ENCODE measurements at regions not wholly inside any gene's neighbourhood (a gene's known extent, or its start where the extent isn't known, plus 50 kb on each side); places are given as distances from the start of the nearest gene placed in this dataset.

DNA sequence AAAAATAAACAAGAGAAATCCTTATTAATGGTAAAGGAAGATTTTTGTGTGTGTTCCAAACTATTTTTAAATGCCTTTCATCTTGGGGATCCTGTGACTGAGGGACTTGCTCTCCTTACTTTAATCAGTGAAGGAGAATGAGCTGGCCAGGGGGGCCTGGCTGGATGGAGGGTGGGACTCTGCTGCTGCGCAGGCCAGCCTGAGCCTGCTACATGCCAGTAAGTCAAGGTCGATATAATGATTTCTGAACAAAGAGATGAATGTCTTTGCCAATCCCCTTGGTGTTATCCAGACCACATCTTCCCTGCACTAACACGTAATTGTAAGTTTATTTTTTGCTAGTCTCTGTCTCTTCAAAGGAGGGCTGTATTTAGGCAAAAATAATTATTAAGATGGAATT, 1679.2 kb upstream of the TENM3 start:
- DNase-seq = no peak

DNA sequence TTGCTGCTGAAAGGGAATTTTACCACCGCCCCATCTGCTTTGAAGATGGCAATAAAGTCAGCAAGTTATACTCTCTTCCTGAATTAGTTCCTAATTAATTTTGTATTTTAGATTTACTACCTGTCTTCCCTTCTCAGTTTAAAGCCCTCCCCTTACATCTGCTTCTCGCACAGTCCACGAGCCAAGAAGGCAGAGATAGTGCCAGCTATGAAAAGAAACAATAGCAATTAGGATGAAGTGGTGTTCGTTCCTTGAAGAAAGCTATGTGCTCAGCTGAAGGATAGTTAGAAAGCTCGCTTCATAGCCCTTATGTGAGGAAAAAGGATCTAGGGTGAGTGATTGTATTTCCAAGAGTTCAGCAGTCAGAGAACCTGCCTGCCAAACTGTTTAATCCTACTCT, 1678.8 kb upstream of the TENM3 start:
- no peak for DNase-seq

DNA sequence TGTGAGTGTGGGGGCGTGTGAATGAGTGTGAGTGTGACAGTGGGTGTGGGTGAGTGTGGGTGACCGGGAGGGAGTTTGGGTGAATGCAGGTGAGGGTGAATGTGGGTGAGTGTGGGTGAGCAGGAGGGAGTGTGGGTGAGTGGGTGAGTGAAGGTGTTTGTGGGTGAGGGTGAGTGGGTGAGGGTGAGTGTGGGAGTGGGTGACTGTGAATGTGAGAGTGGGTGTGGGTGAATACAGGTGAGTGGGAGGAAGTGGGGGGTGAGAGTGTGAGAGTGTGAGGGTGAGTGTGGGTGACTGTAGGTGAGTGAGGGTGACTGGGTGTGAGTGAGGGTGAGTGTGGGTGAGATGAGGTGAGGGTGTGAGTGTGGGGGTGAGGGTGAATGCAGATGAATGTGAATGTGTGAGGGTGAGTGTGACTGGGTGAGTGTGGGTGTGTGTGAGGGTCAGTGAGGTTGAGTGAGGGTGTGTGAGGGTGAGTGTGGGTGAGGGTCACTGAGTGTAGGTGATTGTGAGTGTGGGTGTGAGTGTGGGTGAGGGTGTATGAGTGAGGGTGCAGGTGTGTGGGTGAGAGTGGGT, 1677.3 kb upstream of the TENM3 start:
- DNase-seq = no peak

DNA sequence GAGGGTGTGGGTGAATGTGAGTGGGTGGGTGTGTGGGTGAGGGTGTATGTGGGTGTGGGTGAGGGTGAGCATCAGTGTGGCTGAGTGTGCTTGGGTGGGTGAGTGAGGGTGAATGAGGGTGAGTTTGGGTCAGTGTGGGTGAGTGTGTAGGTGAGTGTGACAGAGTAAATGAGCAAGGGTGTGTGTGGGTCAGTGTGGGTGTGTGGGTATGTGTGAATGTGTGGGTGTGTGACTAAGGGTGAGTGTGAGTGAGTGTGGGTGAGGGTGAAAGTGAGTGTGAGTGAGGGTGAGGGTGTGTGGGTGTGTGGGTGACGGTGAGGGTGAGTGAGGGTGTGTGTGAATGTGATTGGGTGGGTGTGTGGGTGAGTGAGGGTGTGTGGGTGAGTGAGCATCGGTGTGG, 1676.7 kb upstream of the TENM3 start:
- DNase-seq = no peak

DNA sequence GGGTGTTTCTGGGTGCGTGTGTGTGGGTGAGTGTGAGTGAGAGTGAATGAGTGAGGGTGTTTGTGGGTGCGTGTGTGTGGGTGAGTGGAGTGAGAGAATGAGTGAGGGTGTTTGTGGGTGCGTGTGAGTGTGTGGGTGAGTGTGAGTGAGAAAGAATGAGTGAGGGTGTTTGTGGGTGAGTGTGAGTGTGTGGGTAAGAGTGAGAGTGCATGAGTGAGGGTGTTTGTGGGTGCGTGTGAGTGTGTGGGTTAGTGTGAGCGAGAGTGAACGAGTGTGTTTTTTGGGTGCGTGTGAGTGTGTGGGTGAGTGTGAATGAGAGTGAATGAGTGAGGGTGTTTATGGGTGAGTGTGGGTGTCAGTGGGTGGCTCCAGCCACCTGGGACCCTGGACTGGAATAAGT, 1676.1 kb upstream of the TENM3 start:
- DNase-seq = no peak

DNA sequence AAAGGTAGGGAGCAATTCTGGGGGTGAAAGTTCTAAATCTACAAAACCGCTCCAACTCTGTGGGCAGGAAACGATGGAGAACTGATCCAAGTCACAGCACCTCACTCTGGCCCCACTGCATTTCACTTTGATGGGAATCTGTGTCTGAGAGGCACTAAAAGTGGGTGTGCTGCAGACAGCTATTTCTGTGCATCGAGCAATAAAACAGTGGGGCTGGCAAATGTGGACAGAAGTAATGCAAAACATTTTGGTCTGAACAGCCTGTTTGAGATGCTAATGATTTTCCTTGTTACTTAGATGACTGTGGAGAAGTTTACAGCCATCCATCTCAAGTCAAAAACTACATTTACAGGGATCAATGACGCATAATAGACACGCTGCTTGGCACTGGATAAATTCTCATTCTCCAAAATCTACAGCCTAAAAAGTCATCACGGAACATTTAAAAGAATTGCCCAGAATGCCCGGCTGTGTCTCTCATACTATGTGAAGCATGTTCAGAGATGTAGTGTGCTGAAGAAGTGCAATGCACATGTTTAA, 1671.6 kb upstream of the TENM3 start:
- no peak for DNase-seq

DNA sequence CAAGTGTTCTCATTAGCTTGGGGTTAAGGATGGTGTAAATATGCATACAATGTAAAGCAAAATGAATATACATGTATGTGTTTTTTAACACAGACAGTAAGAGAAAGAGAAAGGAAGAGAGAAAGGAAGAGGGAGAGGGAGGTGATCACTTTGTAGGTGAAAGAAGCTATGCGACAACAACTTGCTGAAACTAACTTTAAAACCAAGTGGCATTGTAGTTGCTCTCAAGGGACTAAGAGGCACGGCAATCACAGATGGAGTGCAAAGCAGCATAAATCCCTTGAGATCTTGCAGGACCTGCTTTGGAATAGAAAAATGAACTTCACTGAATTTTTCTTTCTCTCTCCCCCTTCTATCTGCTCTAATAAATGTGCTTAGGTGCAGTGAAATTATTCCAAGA, 1665.0 kb upstream of the TENM3 start:
- DNase-seq = no peak

DNA sequence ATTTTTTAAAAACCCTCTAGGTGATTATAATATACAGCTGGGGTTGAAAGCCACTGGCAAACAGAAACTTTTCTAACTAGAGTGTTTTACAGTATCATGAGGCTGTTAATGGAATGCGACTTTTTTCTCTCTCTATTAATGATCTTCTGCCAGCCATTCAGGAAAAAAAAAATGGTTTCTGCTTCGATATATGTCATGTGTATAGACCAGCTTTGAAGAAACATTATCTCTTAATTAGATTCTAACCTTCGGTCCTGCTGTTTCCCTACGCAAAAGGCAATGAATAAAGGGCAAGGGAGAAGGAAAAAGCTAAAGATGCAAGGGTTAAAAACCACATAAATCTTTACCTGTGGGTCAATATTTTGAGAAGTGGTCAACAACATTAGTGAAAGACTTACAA, 1662.1 kb upstream of the TENM3 start:
- DNase-seq = no peak

DNA sequence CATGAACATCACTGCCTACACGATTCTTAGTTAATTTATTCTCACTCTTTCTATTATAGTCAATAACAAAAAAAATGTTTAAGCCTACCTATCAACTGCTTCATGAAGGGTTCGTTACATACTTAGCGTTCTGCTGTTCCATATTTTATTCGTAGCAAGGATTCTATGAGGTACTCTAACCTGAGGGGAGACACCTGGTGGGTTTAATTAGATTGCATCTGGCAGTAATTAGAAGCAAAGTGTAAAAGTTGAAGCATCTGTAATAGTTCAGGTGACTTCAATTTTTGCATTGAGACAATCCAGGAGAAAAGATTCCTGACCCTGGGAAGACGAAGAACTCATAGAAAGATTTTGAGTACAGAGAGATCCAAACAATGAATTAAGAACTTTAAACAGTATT, 1655.8 kb upstream of the TENM3 start:
- DNase-seq = no peak

DNA sequence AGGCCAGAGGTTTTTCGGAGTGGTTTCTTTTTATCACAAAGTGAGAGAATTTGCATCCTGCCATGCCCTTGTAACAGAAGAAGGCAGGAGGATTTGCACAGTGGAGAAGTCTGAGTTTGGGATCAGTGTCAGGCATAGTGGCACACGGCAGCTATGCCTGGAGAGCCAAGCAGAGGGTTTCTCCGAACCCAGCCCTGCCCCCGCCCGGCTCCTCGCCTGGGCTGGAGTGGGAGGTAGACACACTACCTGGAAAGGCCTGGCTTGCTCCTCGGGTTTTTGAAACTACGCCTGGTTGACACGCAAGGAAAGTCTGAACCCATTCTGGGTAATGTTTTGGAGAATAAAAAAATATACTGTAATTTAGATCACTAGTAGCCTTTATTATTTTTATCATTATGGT, 1653.6 kb upstream of the TENM3 start:
- DNase-seq = no peak

DNA sequence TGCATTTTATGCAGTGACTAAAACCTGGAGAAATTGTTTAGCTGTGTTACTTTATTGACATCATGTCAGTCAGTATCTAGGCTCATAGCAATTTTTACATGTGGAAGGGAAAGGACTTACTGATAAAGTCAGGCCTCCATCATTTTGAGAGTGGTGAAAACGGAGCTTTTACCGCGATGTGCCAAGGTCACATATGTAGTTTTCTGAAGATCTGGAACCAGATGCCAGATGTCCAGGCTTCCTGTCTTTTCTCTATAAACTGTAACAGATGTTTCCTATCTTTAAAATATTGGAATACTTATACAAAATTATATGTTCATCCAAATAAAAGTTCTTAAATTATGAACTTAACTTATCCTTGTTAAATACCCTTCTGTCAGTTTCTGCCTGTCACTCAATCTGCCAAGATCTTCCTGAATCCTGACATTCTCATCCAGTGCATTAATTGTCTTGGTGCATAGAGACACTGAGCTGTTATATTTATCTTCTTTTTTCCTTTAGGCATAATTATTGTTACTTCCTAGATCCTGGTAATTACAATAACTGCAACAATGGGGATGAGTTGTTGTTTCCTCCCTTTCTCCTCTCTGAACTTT, 1646.2 kb upstream of the TENM3 start:
- DNase-seq = no peak

DNA sequence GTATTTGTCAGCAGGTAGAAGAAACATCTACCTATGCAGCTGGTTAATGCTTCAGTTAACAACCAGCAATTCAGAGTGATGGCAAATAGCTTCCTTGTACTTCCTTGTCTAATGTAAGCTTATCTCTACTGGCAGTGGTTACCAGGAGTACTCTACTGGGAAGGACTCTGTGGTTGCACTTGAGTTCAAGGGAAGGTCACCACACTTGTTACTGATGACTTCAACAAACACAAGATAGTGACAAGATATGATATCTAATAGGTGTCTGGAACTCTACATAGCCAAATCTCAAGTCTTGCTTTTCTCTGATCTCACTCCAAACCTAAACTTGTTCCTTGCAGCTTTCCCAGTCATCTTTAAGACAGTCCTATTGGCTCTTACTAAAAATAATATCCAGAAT, 1644.9 kb upstream of the TENM3 start:
- no peak for DNase-seq

DNA sequence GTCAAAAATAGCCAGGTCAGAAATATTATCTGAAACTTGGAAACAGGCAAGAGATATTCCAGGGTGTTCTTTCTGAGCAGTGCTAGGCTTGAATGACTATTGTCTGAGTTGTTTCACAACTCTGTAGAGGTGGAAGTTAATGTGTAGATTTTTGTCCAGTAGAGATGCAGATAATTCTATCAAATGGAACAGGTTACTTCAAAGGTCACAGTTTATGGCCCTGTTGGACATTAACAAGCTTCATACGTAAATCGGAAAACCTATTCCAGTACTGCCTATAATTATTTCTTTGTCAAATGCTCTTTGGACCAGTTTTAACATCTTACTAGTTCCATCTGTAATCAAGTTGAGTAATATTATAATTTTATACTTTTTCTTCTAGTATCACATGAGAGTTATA, 1639.4 kb upstream of the TENM3 start:
- no peak for DNase-seq

DNA sequence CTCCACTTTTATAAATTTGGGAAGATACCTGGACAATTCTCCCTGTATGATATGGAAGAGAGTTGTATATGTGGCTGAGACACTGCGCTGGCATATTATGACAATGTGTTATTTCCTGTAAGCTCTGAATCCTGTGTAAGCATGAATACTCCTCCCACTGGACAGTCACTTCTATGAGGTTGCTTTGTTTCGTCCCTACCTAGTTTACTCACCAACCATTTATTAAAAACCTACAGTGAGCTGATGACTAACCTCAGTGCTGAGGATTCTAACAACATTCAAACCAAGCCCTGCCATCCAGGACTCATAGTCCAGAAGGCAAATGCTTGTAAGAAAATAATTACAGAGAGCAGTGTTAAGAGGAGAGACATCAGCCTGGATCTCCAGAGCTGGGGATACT, 1632.9 kb upstream of the TENM3 start:
- DNase-seq = no peak

DNA sequence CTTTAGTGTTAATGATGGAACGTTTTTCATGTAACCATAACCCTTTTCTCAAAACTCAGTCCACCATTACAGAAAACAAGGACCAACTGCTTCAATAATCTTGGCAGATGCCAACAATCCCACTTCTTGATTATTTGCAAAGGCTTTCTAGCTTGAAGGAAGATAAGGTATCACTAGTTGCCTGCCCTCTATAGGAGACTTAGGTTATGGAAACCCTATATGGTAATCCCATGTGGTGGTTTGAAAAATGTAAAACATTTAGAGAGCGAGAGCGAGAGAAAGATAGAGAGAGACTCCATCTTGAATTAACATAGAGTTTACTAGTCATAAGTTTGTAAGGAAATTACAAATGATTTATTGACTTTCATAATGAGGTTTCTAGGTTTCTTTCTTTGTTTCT, 1627.5 kb upstream of the TENM3 start:
- no peak for DNase-seq

DNA sequence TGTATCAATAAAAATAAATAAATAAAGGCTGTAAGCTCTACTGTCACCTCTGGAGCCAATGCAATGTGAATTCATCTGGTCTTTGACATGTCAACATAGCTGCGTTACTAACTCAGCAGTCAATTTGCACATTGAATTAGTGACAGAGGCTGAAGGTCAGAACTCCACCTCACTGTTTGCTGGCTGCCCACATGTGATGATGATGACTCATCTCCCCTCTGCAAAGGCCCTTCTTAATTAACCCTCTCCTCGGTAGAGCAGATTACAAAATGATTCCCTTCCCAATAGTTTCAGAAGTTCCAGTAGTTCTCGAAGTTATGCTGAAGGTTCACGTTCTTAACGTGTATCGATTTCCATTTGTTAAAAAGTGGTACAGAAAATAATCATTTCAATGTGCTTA, 1626.0 kb upstream of the TENM3 start:
- DNase-seq = no peak

DNA sequence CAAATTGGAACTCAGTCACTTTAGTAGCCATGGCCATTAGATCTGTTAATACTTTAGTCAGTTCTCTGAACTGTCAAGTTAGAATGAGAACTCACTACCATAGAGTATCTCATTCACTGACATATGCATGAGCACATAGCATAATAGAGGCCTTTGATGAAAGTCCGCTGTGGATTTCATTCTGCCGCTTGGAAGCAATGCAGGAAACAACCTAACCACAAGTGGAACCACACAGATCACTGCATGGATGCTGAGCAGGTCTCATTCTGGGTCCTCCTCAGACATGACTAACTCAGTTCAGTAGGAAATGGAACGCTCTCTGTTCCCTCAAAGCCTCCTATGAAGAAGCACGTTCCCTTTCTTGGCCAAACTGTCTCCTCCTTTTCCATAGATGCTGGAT, 1624.8 kb upstream of the TENM3 start:
- DNase-seq = no peak

DNA sequence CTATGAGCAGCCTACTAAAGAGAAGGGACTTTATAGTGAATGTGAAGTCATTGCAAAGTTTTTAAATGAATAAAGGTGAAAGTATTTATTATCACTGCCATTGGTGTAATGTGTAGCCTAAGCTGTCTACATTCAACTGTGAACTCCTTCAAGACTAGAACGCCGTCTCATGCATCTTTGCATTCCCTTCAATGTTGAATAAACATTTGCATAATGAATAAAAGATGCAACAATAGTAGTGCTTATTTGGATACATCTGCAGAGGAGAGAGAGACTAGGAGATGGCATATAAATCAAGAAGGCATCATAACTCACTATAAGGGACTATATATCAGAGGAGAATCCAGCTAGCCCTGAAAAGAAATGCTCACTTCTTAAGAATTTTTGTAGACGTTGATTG, 1623.8 kb upstream of the TENM3 start:
- no peak for DNase-seq

DNA sequence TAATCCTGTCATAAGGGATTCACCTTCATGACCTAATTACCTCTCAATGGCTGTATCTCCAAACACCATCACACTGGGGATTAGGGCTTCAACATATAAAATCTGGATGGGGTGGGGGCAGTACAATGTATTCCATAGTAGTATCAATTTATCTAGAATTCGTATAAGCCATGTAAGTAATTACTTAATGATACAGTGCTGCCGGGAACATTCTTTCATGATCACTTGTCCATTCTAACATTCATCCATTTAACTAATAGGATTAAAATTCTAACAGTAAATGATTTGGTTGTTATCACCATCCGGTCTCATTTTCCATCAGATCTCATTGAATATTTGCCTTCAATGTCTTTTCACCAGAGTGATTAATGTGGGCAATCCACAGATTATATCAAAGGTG, 1620.9 kb upstream of the TENM3 start:
- no peak for DNase-seq

DNA sequence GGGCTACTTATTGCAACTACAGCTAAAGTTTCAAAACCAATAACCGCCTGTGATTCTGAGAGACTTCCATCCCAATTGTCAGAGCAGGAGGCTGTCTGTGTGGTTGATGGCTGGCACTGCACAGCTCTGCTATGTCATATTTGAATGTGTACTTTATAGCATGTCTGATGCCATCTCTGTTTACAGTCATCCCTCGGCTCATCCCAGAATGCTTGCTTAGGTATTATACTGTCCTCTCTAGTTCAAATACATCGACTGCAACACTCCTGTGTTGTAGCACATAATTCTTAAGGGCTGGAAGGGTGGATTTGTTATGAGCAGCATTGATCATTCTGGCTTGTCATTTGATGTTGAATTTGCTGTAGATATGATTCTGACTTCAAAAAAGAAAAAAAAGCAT, 1617.5 kb upstream of the TENM3 start:
- no peak for DNase-seq

DNA sequence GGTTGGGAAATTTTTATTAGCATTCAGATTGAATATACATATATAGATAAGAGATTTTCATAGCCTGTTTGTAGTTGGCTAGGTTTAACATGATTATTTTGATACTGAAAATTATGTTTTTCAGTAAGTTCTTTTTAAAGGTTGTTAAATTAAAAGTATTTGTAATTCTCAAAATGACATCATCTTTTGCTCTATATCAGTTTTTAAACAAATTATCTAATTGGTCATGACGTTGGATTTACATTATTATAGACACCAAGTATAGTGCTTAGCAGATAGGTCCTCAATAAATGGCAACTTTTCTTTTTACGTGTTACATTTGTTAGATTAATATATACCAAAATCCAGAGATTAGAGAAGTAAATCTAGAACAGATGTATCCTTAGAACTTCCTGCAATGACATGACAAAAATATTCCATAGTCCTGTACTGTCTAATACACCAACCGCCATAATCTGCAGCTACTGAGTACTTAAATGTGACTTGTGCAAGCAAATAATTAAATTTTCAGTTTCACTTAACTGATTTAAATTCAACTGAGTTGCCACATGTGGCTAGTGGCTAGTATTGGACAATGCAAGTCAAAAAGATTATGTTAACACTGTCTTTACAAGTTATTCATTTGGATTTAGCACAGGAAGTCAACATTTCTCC, 1613.1 kb upstream of the TENM3 start:
- DNase-seq = no peak

DNA sequence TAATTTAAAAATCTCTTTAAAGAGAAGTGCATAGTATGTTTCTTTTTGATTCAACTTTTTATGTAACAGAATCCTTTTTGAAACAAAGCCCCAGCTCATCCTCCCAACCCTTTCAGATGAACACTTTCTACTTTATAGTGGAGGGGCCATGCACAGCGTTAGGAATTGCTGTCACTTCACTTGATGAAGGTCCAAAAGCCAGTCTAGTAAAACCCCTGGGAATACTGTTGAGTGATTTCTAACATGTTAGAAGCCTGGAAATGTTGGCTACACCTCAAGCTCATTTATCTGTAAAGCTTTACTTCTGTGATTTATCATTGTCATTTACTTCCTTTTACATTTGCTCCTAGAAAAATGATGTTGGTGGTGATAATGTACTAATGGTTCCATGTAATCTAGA, 1608.9 kb upstream of the TENM3 start:
- no peak for DNase-seq

DNA sequence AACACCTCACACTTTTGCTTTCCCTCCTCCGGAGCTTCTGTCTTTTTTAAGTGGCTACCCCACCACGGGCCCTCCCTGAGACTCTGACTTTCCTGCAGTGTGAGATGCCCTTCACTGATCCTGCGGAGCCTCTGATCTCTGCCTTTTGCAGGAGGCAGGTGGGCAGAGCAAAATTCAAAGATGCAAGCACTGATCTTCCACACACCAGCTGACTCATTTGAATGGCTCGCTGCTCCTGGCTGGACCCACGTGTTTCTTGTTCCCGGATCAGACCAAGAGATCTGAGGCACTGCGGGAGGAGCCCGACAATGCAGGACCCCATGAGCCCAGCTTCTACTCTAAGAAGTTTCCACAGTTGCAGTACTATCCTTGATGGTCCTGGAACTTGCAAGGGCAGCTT, 1607.9 kb upstream of the TENM3 start:
- DNase-seq = no peak

DNA sequence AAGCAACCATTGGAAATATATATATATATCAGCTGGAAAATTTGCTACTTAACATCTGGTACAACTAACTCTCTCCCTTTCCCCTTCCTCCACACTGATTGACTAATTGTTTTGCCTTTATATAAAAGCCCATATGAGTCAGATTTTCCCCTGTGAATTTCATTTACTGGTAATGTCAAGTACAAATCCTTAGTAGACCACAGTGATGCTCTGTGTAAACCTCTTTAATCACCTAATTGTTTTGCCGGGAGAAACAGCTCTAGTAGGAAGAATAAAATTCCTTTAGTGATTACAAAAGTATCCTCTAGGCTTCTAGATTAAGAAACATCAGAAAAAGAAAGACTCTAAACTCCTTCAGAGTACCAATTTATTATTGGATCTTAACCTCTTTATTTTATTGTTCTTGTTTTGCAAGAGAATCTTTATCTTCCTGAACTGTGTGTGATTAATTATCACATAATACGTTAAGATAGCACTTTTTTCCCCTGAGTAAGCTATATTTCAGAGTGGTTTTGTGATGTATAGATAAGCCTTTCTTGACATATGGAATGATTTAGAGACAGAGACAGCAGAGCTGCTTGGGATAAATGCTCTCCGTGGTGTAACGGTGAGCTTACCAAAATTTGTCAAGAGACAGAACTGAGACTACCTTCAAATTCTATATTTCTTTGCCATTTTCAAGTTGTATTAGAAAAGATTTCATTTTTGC, 1606.4 kb upstream of the TENM3 start:
- DNase-seq = no peak
